Brain microvascular endothelial cell (primary cell): ENCODE measurements at regions not wholly inside any gene's neighbourhood (a gene's known extent, or its start where the extent isn't known, plus 50 kb on each side); places are given as distances from the start of the nearest gene placed in this dataset.

Source experiments
- DNase-seq: peaks from one replicate; pipeline ENCODE4 v3.0.0-alpha.2; 2020
- H3K27ac ChIP-seq: fragments of 250-450 bp; sonication (Bioruptor Pico); 2 replicates; pipeline ENCODE4 v1.5.1; 2020; ENCODE audit warnings: mild to moderate bottlenecking, moderate library complexity
- H3K27me3 ChIP-seq: fragments of 250-450 bp; sonication (Bioruptor Pico); replicated peaks from 2 replicates; pipeline ENCODE4 v1.5.1; 2020; ENCODE audit warnings: mild to moderate bottlenecking
- H3K36me3 ChIP-seq: fragments of 250-450 bp; sonication (Bioruptor Pico); replicated peaks from 2 replicates; pipeline ENCODE4 v1.5.1; 2020; ENCODE audit warnings: mild to moderate bottlenecking
- H3K4me3 ChIP-seq: 2 replicates; pipeline ENCODE4 v1.5.1; 2011; ENCODE audit warnings: low read depth, mild to moderate bottlenecking, control low read depth, low read length, moderate library complexity
- in situ Hi-C: cut with HindIII; loops from 2 replicates; pipeline ENCODE4 v1.10.0; 2017; ENCODE audit warnings: low sequenced_read_pairs, low pct_ligation_motif_present
- TF ChIP-seq, protein P1 (sequence below): IDR thresholded peaks from 2 replicates; pipeline ENCODE4 v1.5.1; 2011; ENCODE audit warnings: low read depth, mild to moderate bottlenecking, moderate library complexity, low read length, control low read depth, inconsistent platforms; ENCODE audit errors: missing control alignments

DNA sequence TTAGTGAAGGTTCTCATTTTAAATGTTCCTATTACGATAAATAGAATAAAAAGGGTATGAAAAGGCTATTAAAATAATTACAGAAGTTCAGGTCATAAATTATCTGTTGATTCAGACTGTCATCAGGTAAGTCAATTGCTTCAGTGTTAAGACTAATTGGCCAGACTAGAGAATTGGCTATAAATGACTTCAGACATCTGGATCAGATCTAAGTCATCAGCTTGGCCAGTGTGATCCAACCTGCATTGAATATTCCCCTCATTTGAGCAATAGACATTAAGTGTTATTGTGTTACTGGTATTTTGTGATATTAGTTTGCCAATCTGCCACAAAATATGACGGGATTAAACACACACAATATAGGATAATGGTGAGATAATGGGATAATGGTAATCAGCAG, 377.6 kb upstream of the CITED2 start:
- Histone ChIP-seq H3K27me3 (no peaks in the 10 kb centered on the region), H3K36me3 (no peaks in the 10 kb centered on the region), H3K27ac (no peak overlapping the region), H3K4me3 (no peak overlapping the region)
- no peak for DNase-seq
- in situ Hi-C loops: no loop called here
- TF ChIP-seq, protein P1, sequence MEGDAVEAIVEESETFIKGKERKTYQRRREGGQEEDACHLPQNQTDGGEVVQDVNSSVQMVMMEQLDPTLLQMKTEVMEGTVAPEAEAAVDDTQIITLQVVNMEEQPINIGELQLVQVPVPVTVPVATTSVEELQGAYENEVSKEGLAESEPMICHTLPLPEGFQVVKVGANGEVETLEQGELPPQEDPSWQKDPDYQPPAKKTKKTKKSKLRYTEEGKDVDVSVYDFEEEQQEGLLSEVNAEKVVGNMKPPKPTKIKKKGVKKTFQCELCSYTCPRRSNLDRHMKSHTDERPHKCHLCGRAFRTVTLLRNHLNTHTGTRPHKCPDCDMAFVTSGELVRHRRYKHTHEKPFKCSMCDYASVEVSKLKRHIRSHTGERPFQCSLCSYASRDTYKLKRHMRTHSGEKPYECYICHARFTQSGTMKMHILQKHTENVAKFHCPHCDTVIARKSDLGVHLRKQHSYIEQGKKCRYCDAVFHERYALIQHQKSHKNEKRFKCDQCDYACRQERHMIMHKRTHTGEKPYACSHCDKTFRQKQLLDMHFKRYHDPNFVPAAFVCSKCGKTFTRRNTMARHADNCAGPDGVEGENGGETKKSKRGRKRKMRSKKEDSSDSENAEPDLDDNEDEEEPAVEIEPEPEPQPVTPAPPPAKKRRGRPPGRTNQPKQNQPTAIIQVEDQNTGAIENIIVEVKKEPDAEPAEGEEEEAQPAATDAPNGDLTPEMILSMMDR: no peak

DNA sequence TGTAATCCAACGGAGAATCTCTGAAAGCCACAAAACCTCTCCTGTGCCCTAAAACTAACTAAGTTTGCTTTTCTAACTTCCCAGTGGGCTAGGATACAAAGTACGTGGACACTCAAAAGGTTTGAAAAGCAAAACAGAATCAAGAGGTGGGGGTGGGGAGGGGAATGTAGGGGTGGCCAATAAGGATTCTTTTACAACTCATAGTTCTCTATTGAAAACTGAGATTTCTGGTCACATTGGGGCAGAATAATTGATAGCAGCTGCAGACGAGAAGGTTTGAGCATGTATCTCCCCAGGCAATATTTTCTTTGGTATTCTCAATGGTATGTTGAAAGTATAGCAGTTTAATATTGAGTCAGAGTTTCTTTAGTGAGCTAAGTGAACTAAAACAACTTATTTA, 376.7 kb upstream of the CITED2 start:
- Histone ChIP-seq H3K27me3 (no peaks in the 10 kb centered on the region), H3K4me3 (no peak overlapping the region), H3K36me3 (no peaks in the 10 kb centered on the region), H3K27ac (peak overlapping the region; percentile 14)
- TF ChIP-seq, protein P1: no peak
- in situ Hi-C loops: no loop called here
- DNase-seq: no peak

DNA sequence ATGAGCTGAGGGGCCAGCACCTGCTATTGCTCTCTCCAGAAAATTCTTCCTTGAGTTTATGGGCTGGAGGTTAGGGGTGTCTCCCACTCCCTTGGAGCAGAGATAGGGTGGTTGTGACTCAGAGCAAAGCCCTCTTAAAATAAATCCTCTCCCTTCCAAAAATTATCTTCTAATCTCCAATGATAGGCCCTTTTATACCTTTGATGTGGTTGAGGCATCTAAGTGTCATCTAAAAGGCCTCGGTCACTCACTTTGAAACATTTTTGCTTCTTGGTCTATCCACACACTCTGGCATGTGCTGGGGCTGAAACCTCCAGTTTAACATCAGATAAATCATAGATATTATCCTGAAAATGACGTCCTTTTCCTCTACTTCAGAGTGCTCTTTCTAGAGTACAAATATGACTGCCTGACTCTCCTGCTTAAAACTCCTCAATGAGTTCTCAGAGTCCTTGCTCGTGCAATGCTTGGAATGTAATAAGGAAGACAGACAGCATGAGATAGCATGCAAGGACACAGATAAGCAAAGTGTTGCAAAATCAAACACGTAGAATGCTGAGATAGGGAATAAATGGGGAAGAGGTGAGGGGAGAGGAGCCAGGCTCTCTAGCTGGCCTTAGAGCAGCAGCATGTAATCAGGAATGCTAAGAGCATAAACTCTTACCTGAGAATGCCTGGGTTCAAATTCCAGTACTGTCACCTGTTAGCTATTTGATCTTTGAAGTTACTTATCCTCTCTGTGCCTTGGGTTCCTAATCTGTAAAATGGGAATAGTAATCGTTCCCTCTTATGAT, 374.1 kb upstream of the CITED2 start:
- TF ChIP-seq, protein P1: no peak
- no peaks in the 10 kb centered on the region for H3K36me3 ChIP-seq
- H3K27me3 ChIP-seq: no peaks in the 10 kb centered on the region
- peak overlapping the region; percentile 57 for H3K27ac ChIP-seq
- no peak overlapping the region for H3K4me3 ChIP-seq
- peak; percentile 79 for DNase-seq
- in situ Hi-C loops: no loop called here

DNA sequence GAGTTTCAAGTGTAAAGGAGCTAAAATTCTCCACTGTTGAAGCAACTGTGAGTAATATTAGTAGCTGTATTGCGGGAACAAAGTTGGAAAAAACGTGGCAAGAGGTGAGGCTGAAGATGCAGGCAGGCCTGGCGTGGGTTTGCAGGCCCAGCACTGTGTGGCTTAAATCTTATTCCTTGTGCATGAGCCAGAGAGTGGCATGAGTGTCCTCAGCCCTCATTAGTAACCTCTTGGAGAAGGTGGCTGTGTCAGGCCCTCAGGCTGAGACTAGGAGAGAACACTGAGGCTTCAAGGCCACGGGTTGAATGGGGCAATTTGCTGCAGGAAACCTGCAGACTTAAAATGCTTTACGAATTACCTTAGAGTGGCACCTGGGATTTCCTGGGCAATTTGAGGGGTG, 372.7 kb upstream of the CITED2 start:
- DNase-seq: no peak
- TF ChIP-seq, protein P1: no peak
- in situ Hi-C loops: no loop called here
- no peak overlapping the region for H3K4me3 ChIP-seq
- no peaks in the 10 kb centered on the region for H3K27me3 ChIP-seq
- no peaks in the 10 kb centered on the region for H3K36me3 ChIP-seq
- no peak overlapping the region for H3K27ac ChIP-seq

DNA sequence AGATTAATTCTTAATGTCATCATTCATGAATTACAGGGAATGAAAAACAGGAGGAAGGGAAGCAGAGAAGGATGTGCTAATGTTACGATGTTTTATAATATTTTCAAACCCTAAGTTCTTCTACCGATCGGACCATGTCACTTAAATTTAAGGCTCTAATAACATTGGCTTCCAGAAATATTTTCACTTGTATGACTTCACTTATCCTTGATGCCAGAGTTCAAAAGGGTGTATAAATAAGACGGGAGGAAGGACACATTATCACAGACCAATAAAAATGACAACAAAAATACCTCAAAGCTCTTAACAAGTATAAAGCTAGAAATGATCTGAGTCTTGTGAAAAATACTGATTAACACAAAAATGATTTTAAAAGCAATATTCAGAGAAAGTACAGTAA, 370.4 kb upstream of the CITED2 start:
- Histone ChIP-seq H3K27me3 (no peaks in the 10 kb centered on the region), H3K27ac (peak overlapping the region; percentile 16), H3K36me3 (no peaks in the 10 kb centered on the region), H3K4me3 (no peak overlapping the region)
- no peak for DNase-seq
- in situ Hi-C loops: no loop called here
- TF ChIP-seq, protein P1: no peak
